ENCODE measurements at regions not wholly inside any gene's neighbourhood (a gene's known extent, or its start where the extent isn't known, plus 50 kb on each side); places are given as distances from the start of the nearest gene placed in this dataset.

DNA sequence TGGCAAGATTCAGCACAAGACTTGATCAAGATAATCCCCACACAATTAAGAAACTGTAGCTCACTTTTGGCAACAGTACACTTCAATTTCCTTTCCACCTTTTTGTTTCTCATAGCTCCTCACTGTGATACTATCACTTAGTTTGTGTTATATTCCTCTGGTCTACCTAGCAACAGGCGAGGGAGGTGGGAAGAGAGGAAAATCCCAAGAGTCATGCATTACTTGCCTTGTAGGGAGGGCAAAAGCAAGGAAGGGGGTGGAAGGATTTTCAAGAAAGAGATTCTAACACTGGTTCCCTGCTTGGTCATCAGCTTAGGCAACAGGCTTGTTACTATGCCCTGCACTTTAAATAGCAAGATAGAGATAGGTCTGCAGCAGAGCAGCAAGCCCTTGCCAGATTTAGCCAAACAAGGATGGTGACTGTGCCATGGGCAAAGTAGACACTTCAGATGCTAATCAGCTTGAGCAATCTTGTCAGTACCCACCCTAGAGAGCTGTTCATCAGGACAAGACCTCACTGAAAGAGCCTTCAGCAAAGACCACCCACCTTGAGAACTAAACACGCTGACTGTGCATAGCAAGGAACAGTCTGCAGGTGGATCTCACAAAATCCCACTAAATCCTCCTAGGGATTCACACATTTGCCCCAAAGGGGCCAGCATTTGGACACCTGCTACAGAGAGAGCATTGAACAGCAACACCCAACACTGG, 134.6 kb downstream of the MBD2 start:
- Histone ChIP-seq H3K36me3 (no peaks in the 10 kb centered on the region), H3K4me1 (no peaks in the 10 kb centered on the region), H3K9me3 (no peaks in the 10 kb centered on the region), H3K27me3 (no peaks in the 10 kb centered on the region), H3K27ac (no peak overlapping the region), H3K4me3 (no peak overlapping the region)
- intact Hi-C loops (cut with DNase I): no loop called here
- DNase-seq: no peak
- WGBS (ENCODE audit: insufficient coverage, low coverage, low lambda C conversion rate, missing lambda C conversion rate): 33% methylated on average over 2 of the region's 2 CpGs
- no peak for TF ChIP-seq POLR2A (IDR thresholded peaks at IDR 0.05)
- TF ChIP-seq, protein P1, sequence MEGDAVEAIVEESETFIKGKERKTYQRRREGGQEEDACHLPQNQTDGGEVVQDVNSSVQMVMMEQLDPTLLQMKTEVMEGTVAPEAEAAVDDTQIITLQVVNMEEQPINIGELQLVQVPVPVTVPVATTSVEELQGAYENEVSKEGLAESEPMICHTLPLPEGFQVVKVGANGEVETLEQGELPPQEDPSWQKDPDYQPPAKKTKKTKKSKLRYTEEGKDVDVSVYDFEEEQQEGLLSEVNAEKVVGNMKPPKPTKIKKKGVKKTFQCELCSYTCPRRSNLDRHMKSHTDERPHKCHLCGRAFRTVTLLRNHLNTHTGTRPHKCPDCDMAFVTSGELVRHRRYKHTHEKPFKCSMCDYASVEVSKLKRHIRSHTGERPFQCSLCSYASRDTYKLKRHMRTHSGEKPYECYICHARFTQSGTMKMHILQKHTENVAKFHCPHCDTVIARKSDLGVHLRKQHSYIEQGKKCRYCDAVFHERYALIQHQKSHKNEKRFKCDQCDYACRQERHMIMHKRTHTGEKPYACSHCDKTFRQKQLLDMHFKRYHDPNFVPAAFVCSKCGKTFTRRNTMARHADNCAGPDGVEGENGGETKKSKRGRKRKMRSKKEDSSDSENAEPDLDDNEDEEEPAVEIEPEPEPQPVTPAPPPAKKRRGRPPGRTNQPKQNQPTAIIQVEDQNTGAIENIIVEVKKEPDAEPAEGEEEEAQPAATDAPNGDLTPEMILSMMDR (IDR thresholded peaks at IDR 0.05): no peak
- ATAC-seq: no peak

- Histone ChIP-seq H3K4me1 (no peaks in the 10 kb centered on the region), H3K36me3 (no peaks in the 10 kb centered on the region), H3K4me3 (no peak overlapping the region), H3K9me3 (no peaks in the 10 kb centered on the region), H3K27me3 (no peaks in the 10 kb centered on the region), H3K27ac (no peak overlapping the region)
- WGBS (ENCODE audit: insufficient coverage, low coverage, low lambda C conversion rate, missing lambda C conversion rate): 71% methylated on average over 3 of the region's 3 CpGs
- TF ChIP-seq POLR2A (IDR thresholded peaks at IDR 0.05): no peak
- TF ChIP-seq, protein P1 (IDR thresholded peaks at IDR 0.05): no peak
- ATAC-seq (no peak), DNase-seq (no peak)
- intact Hi-C loops (cut with DNase I): no loop called here
Observed at GRCh38 chr18:54086863-54087262, 137.6 kb downstream of the MBD2 start.

DNA sequence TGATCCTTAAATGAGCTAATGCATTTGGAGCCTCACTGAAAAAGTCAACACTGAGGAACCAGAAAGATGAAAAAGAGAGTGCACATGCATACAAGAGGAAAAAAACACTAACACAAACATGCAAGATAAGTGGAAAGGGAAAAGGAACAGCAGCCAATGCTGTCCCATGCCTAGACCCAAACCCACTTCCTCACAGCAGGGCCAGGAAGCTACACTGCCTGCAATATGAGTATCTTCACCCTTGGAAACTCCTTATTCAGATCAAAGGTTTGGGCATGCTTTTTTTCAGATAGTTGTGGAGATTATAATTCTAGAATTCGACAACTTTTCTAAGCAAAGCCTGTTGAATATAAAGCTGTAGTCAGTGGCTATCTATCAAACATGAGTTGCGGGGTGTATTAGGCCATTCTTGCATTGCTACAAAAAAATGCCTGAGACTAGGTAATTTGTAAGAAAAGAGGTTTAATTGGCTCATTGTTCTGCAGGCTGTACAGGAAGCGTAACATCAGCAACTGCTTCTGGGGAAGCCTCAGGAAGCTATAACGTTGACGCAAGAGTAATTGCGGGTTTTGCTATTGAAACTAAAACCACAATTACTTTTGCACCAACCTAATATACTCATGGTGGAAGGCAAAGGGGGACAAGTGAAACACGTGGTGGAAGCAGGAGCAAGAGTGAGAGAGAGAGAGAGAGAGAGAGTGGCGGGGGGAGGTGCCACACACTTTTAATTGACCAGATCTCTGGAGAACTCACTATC, 138.2 kb downstream of the MBD2 start:
- no peaks in the 10 kb centered on the region for H3K36me3 ChIP-seq
- no peak for ATAC-seq

GRCh38 chr18:54080858-54081257, 143.6 kb downstream of the MBD2 start:
- Histone ChIP-seq H3K4me3 (no peak overlapping the region), H3K36me3 (no peaks in the 10 kb centered on the region), H3K27me3 (no peaks in the 10 kb centered on the region), H3K9me3 (no peaks in the 10 kb centered on the region), H3K4me1 (no peaks in the 10 kb centered on the region), H3K27ac (no peak overlapping the region)
- WGBS (ENCODE audit: insufficient coverage, low coverage, low lambda C conversion rate, missing lambda C conversion rate): 67% methylated on average over 2 of the region's 2 CpGs
- intact Hi-C loops (cut with DNase I): no loop called here
- no peak for DNase-seq
- ATAC-seq: no peak
- TF ChIP-seq, protein P1 (IDR thresholded peaks at IDR 0.05): no peak
- TF ChIP-seq POLR2A (IDR thresholded peaks at IDR 0.05): no peak

More for the DNA sequence above, 138.2 kb downstream of the MBD2 start:
- intact Hi-C loops (cut with DNase I): no loop called here
- WGBS (ENCODE audit: insufficient coverage, low coverage, low lambda C conversion rate, missing lambda C conversion rate): 63% methylated on average over 7 of the region's 8 CpGs
- Histone ChIP-seq H3K27me3 (no peaks in the 10 kb centered on the region), H3K4me3 (no peak overlapping the region), H3K9me3 (no peaks in the 10 kb centered on the region), H3K27ac (no peak overlapping the region), H3K4me1 (no peaks in the 10 kb centered on the region)
- no peak for DNase-seq
- TF ChIP-seq, protein P1 (IDR thresholded peaks at IDR 0.05): no peak
- no peak for TF ChIP-seq POLR2A (IDR thresholded peaks at IDR 0.05)
